ENCODE measurements at regions not wholly inside any gene's neighbourhood (a gene's known extent, or its start where the extent isn't known, plus 50 kb on each side); places are given as distances from the start of the nearest gene placed in this dataset.

DNA sequence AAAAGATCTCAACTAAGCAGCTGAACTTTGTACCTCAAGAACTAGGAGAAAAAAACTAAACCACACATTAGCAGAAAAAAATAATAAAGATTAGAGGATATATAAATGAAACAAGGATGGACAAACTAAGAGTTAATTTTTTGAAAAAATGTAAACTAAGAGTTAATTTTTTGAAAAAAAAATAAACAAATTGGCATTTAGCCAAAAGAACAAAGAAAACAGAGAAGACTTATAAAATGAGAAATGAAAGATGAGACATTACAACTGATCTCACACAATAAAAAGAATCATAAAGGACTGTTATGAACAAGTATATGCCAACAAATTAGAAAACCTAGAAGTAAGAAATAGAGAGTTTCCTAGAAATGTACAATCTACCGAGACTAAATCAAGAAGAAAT is 859.2 kb upstream of the GYPC start:
- TF ChIP-seq, protein P1, sequence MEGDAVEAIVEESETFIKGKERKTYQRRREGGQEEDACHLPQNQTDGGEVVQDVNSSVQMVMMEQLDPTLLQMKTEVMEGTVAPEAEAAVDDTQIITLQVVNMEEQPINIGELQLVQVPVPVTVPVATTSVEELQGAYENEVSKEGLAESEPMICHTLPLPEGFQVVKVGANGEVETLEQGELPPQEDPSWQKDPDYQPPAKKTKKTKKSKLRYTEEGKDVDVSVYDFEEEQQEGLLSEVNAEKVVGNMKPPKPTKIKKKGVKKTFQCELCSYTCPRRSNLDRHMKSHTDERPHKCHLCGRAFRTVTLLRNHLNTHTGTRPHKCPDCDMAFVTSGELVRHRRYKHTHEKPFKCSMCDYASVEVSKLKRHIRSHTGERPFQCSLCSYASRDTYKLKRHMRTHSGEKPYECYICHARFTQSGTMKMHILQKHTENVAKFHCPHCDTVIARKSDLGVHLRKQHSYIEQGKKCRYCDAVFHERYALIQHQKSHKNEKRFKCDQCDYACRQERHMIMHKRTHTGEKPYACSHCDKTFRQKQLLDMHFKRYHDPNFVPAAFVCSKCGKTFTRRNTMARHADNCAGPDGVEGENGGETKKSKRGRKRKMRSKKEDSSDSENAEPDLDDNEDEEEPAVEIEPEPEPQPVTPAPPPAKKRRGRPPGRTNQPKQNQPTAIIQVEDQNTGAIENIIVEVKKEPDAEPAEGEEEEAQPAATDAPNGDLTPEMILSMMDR (conservative IDR thresholded peaks at IDR 0.05): no peak
- no peak for TF ChIP-seq EZH2 (IDR thresholded peaks at IDR 0.05; ENCODE audit: low read depth)

Measured in PC-9 (cell line).